ENCODE measurements at regions not wholly inside any gene's neighbourhood (a gene's known extent, or its start where the extent isn't known, plus 50 kb on each side); places are given as distances from the start of the nearest gene placed in this dataset.
A peak's percentile ranks its signal among the peaks of the same experiment; 100 is the strongest.
"Not testable (repeated sequence)": the region's sequence is repeated elsewhere in the genome, so short reads cannot be mapped to it uniquely, and the experiment has no call there.

- DNase-seq (ENCODE audit: low read depth in 2 of 3, low spot score in 2 of 3) = no peak
Measured at GRCh38 chr1:56285554-56286402, 293.6 kb downstream of the PLPP3 start.

DNA sequence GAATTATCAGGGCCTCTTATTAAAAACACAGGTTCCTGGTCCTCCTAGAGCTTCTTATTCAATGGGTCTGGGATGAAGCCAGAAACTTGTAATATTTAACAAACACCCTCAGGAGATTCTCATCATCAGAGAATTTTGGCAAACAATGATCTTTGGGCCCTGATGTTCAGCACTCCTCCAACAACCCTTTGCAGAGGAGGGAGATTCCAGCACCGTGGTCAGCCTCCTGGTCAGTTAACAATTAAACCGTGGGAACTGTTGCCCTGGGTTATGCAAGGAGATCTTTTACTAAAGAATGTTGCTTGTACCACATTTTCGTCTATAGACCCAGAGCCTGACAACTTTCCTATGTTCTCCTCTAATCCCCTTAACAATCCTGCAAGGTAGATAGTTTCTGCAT, 294.4 kb downstream of the PLPP3 start:
- no peak for DNase-seq (ENCODE audit: low read depth in 2 of 3, low spot score in 2 of 3)

GRCh38 chr1:56278061-56278460, 301.3 kb downstream of the PLPP3 start:
- DNase-seq (ENCODE audit: low read depth in 2 of 3, low spot score in 2 of 3) = no peak

DNA sequence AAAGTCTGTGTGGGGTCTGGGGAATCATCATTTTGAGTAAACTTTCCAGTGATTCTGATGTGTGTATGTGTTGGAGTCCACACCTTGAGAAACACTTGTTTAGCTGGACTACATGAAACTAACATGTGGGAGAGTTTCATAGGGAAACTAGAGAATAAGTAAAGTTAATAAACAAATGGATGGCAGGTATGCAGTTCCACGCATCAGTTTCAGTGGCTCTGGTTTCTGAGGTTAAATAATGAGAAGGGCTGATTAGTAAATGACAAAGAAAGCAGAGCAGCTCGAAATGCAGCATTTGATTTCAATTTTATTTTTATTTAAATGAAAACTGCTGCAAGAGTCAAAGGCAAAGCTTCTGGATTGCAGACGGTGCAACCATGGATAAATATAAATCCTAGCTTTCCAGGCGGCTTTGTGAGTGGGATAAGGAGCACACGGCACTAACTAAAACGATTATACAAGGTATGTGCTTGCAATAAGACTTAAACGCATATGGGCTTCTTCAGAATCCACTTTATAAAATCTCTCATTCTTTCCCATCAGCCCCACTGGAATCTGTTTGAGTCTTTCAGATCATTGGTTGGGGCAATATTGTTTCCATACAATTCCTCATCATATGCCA, 310.7 kb downstream of the PLPP3 start:
- no peak for DNase-seq (ENCODE audit: low read depth in 2 of 3, low spot score in 2 of 3)

GRCh38 chr1:56267611-56268010, 311.8 kb downstream of the PLPP3 start:
- no peak for DNase-seq (ENCODE audit: low read depth in 2 of 3, low spot score in 2 of 3)

DNA sequence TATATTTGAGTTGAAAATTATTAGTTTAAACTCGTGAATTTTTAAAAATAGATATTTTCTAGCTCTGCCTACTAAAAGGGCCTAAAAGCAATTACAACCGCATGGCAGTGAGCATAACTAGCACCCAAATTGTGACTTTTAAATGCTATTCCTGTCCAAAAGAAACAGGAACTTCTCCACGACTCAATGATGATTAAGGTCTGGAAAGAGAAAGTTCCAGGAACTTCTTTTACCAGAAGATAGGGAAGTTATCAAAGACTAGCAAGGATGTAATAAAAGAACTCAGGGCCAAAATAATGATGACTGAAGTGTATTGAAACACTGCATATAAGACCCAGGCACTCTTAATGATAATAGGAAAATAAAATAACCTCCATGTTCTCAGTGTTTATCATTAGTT, 313.0 kb downstream of the PLPP3 start:
- no peak for DNase-seq (ENCODE audit: low read depth in 2 of 3, low spot score in 2 of 3)

DNA sequence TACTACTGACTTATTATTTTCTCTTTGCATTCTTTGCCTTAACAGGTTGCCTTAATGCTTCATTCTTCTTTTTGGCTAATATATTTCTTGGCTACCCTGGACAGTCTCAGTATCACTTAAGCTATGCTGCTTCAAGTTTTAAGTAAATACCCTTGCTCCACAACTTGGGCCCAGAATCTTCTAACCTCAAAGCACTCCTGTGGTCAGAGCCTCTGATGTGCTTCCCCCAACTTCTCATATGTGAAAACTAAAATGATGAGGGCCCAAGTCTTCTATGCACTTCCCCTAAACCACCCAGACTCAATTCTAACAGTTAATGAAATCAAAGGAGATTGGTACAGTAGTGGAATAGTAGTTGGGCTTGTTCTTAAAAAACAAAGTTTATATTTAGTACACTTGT, 314.1 kb downstream of the PLPP3 start:
- peak in 1 of 3 donors; percentile 32 for DNase-seq (ENCODE audit: low read depth in 2 of 3, low spot score in 2 of 3)

GRCh38 chr1:56263908-56264307, 315.5 kb downstream of the PLPP3 start:
- no peak for DNase-seq (ENCODE audit: low read depth in 2 of 3, low spot score in 2 of 3)

DNA sequence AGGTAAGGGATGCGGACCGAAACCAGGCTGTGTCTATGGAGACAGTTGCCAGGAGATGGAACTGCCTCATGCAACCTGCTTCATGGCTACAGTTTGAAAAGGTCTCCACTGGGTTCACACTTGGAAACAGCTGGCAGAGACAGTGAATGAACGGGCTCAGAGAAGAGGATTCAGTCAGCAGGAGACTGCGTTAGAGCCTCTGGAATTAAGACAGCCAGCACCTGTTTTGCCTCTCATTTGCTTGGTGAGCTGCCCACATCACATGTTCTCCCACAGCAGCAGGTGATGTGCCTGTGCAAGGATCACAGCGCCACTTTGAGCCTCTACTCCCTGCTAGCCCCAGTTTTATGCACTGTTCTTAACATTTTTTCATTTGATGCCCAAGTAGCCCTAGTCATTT, 321.0 kb downstream of the PLPP3 start:
- DNase-seq (ENCODE audit: low read depth in 2 of 3, low spot score in 2 of 3) = no peak

- no peak for DNase-seq (ENCODE audit: low read depth in 2 of 3, low spot score in 2 of 3)
Measured at GRCh38 chr1:56257726-56258125, 321.6 kb downstream of the PLPP3 start.

- DNase-seq (ENCODE audit: low read depth in 2 of 3, low spot score in 2 of 3) = no peak
Measured at GRCh38 chr1:56256153-56257000, 323.0 kb downstream of the PLPP3 start.

GRCh38 chr1:56255516-56256152, 323.7 kb downstream of the PLPP3 start:
- no peak for DNase-seq (ENCODE audit: low read depth in 2 of 3, low spot score in 2 of 3)

GRCh38 chr1:56254130-56254529, 325.2 kb downstream of the PLPP3 start:
- no peak for DNase-seq (ENCODE audit: low read depth in 2 of 3, low spot score in 2 of 3)

DNA sequence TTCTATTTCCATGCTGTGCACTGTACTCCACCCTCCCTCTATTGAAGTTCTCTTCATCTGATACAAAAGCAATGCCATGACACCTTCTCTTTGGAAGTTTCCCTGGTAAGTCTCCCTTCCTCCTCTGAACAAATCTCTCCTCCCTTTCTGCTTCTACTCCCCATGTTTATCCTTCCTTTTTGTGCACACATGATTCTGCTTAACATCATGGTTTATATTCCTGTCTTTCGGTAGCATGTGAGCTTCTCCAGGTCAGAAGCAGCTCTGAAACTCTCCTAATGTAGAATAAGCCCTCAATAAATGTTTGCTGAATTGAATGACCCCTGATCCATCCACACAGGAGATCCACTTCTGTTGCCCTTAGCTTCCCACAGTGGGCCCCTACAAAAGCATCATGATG, 328.6 kb downstream of the PLPP3 start:
- no peak for DNase-seq (ENCODE audit: low read depth in 2 of 3, low spot score in 2 of 3)

GRCh38 chr1:56249234-56249633, 330.1 kb downstream of the PLPP3 start:
- DNase-seq (ENCODE audit: low read depth in 2 of 3, low spot score in 2 of 3) = peak in 2 of 3 donors; percentile 40 to 67

DNA sequence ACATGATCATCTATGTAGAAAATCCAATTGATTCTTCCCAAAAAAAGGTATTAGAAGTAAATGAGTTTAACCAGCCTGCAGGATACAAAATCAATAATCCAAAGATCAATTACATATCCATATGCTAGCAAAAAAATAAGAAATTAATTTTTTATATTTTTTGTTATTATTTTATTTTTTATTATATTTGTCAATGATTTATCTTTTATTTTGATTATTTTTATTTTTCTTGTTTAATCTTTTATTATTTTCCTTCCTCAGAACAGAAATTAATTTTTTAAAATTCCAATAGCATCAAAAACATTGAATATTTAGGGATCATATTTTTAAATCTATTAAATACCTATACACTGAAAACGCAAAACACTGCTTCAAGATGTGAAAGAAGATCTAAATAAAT, 331.2 kb downstream of the PLPP3 start:
- no peak for DNase-seq (ENCODE audit: low read depth in 2 of 3, low spot score in 2 of 3)

GRCh38 chr1:56246726-56247125, 332.6 kb downstream of the PLPP3 start:
- not testable (repeated sequence) for DNase-seq (ENCODE audit: low read depth in 2 of 3, low spot score in 2 of 3)

- no peak for DNase-seq (ENCODE audit: low read depth in 2 of 3, low spot score in 2 of 3)
Measured at GRCh38 chr1:56240400-56240799, 339.0 kb downstream of the PLPP3 start.

DNA sequence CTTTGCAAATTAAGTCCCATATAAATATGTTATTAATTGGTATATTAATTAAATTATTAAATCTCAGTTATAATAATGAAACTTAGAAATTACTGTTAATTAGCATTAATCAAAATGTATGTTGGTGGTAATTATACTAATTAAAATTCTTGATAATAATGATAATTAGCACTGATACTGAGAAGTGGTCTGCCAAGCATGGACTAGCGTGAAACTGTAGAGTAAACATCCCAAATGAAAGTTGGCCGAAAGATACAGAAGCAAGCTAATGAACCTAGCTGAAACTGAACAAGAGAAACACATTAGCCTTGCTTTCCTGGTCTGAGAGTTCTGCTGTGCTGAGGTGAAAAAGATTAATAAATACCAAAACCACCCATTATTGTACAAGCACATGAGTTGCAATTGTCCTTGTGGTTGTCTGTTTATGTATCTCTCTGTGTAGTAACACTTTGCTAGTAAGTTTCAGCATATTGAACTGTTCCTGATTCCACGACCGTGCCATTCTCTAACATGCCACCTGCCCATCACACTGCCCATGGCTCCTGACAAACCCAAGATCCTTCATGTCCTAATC, 341.8 kb downstream of the PLPP3 start:
- DNase-seq (ENCODE audit: low read depth in 2 of 3, low spot score in 2 of 3) = no peak

GRCh38 chr1:56236688-56237087, 342.7 kb downstream of the PLPP3 start:
- DNase-seq (ENCODE audit: low read depth in 2 of 3, low spot score in 2 of 3) = no peak
